8988T (cell line): ENCODE measurements at regions not wholly inside any gene's neighbourhood (a gene's known extent, or its start where the extent isn't known, plus 50 kb on each side); places are given as distances from the start of the nearest gene placed in this dataset.
"Not testable (repeated sequence)": the region's sequence is repeated elsewhere in the genome, so short reads cannot be mapped to it uniquely, and the experiment has no call there.

Experiments
- DNase-seq: peaks from one replicate; pipeline ENCODE4 v3.0.0; 2011

DNA sequence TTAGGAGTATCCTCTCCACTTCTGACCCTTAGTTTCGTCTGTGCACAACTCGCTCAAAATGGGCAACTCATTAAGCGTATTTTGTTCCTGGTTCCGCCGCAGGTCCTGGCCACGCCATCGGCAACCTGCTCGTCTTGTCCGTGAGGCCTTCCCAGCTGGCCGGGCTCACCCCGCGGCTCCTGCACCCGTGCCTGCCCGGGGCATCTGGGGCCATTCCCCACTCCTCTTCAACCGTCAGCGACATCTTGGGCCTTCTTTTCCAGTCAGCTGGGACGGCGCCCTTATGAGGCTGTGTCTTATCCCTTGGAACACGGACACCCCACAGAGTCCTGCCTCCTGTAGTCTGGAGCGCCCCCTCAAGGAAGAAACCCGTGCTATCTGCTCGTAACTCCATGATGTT is 271.9 kb upstream of the NRSN1 start:
- not testable (repeated sequence) for DNase-seq

DNA sequence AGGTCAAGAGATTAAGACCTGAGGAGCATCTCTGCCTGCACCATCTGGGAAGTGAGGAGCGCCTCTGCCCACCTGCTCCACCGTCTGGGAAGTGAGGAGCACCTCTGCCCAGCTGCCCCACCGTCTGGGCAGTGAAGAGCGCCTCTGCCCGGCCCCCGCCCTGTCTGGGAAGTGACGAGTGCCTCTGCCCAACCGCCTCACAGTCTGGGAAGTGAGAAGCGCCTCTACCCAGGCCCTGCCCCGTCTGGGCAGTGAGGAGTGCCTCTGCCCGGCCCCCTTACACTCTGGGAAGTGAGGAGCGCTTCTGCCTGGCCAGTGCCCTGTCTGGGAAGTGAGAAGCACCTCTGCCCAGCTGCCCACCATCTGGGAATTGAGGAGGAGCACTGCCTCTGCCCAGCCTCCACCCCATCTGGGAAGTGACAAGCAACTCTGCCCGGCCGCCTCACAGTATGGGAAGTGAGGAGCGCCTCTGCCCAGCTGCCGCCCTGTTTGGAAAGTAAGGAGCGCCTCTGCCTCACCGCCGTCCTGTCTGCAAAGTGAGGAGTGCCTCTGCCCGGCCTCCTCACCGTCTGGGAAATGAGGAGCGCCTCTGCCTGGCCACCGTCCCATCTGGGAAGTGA is 270.4 kb upstream of the NRSN1 start:
- DNase-seq: no peak

DNA sequence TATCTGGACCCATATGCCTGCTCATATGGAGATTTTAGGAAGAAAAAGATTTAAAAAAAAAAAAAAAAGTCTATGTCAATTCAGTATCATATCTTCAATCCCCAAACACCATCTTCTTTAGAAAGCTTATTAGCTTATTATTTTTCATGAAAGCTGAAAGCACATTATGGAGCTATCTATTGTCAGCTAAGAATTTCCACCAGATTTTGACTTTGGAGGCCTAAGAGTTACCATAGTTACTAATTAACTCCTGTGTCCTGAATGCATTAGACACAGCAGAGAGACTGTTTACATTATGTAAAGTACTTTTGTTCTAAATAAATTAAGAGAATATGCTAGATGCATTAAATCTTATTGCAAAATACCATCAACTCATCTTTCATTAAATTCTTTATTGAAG is 255.5 kb upstream of the NRSN1 start:
- DNase-seq: no peak

DNA sequence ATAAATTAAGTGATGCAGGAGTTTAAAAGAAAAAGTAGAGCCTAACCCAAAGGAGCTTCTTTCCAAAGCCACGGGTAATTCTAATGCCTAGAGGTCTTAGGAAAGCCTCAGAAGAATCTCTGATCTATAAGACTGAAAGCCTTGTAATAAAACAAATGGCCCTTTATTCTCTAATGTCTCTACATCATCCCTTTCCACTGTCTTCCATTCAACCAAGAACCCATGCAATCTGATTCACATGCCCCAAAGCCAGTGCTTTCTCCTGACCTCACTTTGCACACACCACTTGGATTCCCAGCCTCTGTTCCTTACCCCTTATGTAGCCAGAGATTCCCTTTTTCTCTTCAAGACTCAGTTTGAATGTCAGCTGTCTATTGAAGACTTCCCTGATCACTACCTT is 252.9 kb upstream of the NRSN1 start:
- DNase-seq: no peak

DNA sequence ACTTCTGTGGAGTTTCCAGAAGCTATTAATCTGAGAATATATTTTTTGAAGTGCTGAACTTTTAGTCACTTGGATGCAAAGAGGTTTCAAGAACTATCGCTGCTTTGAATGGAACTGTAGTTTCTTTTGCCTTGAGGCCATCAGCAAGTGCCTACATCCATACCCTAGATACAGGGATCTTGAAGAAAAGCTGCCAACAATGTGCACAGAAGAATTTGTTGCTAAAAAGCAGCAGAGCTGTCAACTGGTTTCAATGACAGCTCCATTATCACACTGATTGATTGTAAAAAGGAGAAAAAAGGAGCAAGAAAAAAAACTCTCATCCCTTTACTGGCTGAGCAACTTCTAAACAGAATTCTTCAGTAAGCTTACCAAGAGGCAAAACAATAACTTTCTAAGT is 251.0 kb upstream of the NRSN1 start:
- DNase-seq: no peak

DNA sequence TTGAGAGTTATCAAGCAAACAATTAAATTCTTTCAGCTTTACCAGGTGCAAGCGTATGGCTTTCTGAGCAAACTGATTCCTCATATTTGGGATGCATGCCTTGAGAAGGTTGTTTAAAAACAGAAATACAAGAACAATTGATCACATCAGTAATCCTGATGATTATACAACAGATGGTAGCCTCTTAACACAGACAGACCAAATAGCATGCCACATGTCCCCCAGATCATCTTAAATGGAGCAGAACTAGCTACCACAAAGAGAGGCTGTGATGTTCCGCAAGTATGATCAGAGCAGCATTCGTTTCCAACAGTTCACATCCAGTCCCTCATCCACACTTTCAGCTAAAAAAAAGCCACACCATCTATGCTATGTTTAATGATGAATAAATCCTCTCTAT is 246.2 kb upstream of the NRSN1 start:
- DNase-seq: no peak

DNA sequence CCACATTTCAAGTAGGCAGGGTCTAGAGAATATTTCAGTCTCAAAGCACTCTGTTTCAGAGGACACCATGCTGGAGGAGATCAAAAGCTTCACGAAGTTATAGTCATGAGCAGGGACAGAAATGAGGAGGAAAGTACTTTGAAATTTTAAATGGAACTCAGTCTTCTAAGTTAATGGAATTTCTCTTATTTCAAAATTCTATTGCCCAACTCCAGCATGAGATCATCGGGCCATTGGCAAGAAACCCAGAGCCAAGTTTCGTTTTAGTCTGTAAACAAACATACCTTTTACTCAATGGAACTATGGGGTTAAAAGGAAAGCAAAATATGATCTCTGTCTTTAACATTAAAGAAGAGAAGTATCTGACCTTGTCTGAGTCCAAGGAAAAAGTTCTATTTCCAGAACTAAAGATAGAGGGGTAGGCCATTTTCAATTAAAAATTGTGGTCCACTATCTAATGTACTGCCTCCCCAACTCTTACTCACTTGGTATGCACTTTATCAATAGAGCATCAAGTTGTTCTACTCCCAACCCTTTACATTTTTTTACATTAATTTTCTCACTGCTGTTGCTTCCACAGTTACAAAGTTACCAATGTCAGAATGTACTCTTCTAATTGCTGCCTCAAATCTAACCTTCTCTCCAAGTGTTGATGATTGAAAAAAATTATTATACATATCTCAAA is 235.3 kb upstream of the NRSN1 start:
- no peak for DNase-seq

DNA sequence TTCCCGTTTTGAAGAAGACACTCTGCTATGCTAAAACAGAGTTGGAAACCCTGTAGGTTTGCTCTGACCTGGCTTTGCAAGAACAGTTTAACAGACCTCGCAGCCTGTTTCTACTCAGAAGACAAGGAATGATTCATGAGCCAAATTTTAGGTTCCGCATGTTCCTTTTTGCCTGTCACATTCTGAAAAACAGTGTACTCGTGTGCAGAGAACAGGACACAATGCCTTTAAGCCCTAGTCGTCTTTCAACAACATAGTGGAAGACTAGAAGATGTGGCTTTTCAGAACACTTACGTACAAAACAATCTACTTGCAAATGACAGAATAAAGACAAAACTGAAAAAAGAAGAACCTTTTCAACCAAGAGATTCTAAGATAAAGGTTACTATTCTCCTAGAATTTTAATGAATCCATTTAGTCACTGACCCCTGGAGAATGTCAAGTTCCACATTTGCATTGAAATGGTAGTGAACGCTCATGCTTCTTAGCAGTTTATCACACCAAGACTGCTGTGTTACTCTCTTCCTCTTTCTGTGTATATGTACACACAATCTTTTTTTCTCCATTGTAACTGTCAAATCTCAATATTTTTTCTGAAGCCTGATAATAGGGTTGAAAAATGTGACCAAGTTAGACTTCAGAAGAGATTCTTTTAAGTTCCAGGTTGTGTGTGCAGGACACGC is 220.7 kb upstream of the NRSN1 start:
- no peak for DNase-seq

DNA sequence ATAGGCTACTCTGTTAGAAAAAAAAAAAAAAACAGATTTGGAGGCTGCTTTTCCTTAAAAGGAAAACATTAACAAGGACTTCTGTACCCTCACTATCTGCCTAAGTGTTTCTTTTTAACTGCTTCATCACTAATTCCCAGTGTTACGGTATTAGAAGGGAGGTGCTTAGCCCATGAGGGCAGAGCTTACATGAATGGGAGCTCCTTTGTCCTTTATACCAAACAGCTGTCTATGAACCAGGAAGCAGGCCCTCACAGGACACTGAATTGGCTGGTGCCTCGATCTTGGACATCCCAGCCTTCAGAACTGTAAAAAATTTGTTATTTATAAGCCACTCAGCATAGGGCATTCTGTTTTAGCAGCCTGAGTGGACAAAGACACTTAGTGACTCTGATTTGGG is 215.6 kb upstream of the NRSN1 start:
- DNase-seq: no peak

DNA sequence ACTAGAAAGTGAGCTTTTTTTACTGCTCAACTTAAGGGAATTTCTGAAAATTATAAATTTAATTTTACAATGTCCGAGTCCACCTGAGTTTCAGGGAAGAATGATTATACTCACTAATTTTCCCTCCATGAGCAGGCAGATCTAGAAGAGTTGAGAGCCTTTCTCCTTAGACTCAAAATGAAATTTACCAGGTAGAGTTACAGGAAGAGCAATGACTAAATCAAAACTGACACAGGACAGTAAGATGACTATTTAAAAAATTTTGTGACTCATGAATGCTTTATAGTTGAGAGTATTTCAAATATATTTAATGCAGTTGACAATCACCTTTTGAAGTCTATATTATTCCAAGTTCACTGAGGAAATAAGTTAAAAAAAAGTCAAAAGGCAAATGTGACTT is 198.1 kb upstream of the NRSN1 start:
- DNase-seq: no peak

DNA sequence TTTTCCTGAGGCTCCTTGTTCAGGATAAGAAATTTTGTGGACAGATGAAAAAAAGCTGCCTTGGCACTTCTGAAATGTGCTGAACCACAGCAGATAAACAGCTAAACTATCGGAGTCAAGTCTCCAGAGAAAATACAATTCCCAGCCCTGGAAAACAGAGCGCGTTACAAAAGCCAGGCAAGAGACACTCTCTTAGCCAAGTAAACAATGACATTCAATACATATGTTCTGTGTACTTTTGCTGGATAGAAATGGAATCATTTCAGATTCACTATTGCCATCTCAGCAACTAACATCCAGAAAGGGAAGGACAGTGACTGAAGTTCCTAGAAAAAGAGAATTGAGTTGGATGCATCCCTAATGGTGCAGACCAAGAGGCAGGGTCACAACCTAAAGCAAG is 196.8 kb upstream of the NRSN1 start:
- no peak for DNase-seq

DNA sequence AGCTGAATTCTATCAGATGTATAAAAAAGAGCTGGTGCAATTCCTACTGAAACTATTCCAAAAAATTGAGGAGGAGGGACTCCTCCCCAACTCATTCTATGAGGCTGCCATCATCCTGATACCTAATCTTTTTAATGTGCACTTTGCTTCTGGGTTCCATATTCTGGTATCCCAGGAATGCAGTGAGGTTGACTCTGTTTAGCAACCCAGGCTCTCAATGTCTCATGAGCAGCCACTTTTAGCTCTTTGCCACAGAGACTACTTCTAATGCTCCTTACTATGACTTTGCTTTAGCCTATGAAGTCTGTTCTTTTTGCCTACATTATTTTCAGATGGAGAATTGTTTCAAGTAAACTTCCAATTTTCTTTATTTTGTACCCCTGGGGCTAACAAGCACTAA is 185.5 kb upstream of the NRSN1 start:
- no peak for DNase-seq

DNA sequence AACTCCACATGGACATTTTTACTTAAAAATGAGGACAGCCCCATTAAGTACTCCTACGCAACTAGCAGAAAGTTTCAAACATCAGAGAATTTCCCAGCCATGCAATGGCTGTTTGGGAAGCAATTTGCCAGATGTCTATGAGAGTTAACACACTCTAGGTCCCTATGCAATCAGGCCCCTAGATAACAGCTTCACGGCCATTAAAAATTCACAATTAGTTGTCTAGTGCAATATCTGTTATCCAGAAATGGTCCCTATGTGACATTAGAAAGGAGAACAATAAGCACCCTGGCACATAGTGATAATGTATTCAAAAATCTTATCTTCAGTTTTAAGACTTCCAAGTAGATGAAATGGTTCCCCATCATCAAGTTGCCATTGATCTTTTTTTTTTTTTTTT is 174.3 kb upstream of the NRSN1 start:
- DNase-seq: no peak

DNA sequence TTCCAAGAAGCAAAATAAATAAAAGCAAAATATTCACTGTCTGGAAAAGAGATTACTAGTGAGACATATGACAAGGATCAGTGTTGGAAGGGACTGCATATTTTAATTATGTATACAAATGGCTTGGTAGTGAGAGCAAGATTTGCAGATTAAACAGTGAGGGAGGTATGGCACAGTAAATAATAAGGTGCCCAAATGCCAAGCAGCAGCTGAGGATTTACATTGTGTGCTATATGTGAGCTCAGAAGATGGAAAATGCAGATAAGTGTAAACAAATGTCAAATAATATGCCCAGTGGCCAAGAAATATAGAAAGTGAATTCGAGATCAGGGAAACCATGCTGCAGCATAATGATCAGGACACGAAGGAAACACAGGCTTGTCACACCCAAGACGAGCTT is 173.8 kb upstream of the NRSN1 start:
- no peak for DNase-seq

DNA sequence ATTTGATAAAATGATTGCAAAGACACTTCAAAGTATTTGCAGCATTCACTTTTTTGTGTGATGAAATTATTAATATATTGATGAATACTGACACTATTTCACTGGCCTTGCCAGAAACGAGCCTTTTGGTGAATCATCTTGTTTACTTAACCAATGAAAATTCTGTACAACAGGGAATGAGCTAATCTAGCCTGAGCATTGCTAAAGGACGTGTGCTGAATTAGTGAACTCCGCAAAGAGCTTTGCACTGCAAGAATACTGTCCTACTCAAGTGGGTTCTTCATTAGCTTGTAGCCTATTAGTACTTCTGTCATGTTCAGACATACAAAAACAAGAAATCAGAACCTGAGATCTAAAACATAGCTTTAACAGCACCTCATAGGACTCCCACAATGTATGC is 172.0 kb upstream of the NRSN1 start:
- DNase-seq: no peak

DNA sequence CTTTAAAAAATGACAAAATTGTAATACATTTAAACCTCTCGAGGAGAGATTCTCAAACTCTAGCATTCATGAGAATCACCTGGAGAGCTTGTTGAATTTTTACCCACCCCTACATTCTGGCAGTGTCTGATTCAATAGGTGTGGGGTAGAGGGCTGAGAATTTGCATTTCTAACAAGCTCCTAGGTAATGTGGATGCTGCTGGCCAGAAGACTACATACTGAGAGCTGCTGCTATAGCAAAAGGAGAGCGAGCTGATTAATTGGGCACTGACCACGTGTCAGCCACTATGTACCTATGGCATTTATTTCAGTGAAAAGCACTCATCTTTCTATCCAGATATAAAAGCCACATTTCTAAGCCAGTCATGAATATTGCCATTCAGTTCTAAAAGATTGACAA is 169.0 kb upstream of the NRSN1 start:
- no peak for DNase-seq

DNA sequence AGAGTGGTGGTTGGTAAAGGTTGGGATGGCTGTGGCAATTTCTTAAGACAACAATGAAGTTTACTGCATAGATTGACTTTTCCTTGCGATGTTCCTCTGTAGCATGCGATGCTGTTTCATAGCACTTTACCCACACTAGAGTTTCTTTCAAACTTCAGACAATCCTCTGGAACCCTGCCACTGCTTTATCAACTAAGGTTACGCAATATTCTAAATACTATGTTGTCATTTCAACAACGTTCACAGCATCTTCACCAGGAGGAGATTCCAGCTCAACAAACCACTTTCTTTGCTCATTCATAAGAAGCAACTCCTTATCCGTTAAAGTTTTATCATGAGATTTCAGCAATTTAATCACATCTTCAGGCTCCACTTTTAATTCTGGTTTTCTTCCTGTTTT is 161.2 kb upstream of the NRSN1 start:
- no peak for DNase-seq

DNA sequence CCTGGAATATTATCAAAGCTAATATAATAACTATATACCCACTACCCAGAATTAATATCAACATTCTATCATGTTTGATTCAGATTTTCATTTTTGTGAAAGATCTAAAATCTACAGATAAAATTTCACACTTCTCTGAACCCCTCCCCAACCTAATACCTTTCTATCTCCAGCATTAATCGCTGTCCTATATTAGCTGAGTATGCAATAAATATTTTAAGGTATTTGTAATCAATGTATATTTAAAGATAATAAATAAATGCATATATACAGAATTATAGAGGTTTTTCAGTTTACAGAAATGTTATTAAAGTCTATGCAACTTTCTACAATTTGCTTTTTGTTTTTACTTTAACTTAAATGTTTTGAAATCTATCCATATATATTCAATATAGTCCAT is 156.7 kb upstream of the NRSN1 start:
- DNase-seq: no peak

DNA sequence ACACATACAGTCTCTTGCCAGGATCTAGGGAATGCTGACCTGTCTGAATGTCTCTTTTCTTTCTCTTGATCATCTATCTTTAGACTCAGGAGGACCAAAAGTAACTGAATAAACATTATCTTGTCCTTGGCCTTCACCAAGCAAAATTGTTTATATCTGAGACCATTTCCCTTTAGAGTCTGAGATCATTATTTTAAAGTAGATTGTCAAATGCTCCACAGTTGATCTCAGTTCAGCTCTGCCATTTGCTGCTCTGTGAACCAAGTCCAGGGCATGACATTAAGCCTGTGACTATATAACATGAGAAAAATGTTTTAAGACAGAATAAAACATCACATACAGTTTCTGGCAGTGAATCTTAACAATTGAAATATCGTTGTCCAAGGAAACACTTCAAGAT is 148.3 kb upstream of the NRSN1 start:
- DNase-seq: no peak

DNA sequence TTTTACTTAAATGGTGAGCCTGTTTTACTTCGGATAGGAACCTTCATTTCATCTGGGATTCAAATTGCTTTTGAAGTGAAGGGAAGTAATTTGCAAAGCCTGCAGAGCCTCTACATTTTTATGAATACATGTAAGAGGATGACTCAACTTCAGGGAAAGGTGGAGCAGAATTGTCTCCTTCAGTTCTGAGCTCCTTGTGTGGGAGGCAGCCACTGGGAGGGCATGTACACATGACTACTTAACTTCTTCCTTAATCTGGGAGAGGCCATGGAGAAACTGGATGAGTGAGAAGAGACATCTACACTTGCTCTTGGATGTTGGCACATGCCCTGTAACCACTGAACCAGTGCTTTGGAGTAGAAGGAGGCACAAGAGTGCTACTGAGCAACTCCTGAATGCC is 145.1 kb upstream of the NRSN1 start:
- no peak for DNase-seq

DNA sequence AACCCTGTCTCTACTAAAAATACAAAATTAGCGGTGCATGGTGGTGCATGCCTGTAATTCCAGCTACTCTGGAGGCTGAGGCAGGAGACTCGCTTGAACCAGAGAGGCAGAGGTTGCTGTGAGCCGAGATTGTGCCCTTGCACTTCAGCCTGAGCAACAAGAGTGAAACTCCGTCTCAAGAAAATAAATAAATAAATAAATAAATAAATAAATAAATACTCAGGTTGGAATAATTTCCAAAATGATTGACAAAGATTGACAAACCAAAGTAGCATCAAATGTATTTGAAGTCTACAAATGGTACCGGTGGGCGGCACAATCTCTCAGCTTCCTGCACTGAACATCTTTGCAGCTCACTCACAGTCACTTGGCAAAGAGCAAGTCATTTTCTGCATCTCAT is 144.1 kb upstream of the NRSN1 start:
- DNase-seq: no peak

DNA sequence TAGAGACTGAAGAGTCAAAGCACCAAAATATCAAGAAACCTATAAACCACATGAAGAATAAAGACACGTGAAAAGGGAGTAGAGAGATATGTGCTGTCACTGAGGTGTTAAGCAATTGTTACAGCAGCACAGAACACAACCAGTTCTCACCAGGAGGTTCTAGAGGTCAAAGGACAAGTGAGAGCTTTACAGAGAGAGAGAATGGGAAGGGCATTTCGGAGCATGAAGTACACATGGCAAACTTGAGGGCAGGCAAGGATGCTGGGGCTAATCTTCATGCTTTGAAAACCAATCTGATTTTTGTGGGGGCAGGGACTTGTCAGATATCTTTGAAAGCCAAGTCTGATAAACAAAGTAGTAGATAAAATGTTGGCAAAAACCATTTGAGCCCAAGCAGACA is 142.3 kb upstream of the NRSN1 start:
- no peak for DNase-seq

DNA sequence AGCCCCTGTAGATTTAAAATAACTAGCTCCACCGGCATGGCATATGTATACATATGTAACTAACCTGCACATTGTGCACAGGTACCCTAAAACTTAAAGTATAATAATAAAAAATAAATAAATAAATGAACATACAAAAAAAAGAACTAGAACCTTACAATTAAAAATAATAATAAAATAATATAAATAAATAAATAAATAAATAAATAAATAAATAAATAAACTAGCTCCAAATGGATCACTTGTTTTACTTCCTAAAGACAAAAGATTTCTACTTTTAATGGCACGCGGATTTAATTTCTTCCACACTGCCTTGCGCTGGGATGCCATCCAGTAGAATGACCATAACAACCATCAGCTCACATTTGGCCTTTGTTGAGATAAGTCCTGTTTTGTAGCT is 141.0 kb upstream of the NRSN1 start:
- no peak for DNase-seq

DNA sequence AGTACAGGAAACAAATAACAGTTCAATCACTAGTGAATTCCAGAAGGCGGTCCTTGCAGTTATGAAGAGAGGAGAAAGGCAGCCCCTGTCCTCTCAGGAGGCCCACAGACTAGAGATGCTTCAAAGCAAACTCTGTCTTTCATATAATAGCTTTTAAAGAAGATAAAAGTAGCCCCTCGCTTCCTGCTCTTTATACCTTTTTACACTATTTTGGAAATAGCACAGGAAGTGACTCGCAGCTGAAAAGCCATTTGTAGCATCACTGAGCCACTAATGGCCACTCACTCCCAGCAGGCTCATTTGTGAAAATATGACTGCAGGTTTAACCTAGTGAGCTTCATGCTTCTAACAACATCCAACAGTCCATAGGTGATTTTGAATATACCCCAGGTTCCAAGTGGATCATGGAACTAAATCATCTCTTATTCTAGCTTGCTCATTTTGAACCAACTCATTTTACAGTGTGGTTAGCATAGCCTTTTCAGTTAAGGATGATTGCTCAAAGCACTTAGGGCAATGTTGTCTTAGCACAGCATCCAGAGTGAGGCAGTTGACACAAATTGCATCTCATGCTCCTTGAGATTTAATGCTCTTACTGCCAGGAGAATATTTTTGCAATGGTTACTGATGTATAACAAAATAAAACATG is 136.0 kb upstream of the NRSN1 start:
- no peak for DNase-seq
